Stimulated activated CD8-positive, alpha-beta memory T cell treated with anti-CD3 and anti-CD28 coated beads, Interleukin-4, amount 100 ng/mL, for 1 hour (primary cell): ENCODE measurements at regions not wholly inside any gene's neighbourhood (a gene's known extent, or its start where the extent isn't known, plus 50 kb on each side); places are given as distances from the start of the nearest gene placed in this dataset.

Experiments
- DNase-seq, 2 donors: peaks; one replicate each; pipeline ENCODE4 v3.0.0-alpha.2; 2020; ENCODE audit warnings: low read depth in 2 of 2, low spot score in 1 of 2

- no peak for DNase-seq
Measured at GRCh38 chr2:16283071-16283850, 342.9 kb downstream of the MYCN start.

GRCh38 chr2:16282511-16282910, 342.2 kb downstream of the MYCN start:
- DNase-seq, result no peak

- DNase-seq, result no peak
Measured at GRCh38 chr2:16281451-16282335, 341.3 kb downstream of the MYCN start.

GRCh38 chr2:16280081-16280480, 339.7 kb downstream of the MYCN start:
- no peak for DNase-seq

GRCh38 chr2:16279641-16280040, 339.3 kb downstream of the MYCN start:
- DNase-seq, result no peak

GRCh38 chr2:16279201-16279570, 338.8 kb downstream of the MYCN start:
- no peak for DNase-seq

GRCh38 chr2:16278421-16279200, 338.3 kb downstream of the MYCN start:
- no peak for DNase-seq

- DNase-seq, result no peak
Measured at GRCh38 chr2:16277117-16277516, 336.8 kb downstream of the MYCN start.

- DNase-seq, result no peak
Measured at GRCh38 chr2:16275661-16276060, 335.3 kb downstream of the MYCN start.

- no peak for DNase-seq
Measured at GRCh38 chr2:16275131-16275530, 334.8 kb downstream of the MYCN start.

GRCh38 chr2:16273111-16273510, 332.8 kb downstream of the MYCN start:
- no peak for DNase-seq

- DNase-seq, result no peak
Measured at GRCh38 chr2:16272038-16272788, 331.9 kb downstream of the MYCN start.

GRCh38 chr2:16271231-16271896, 331.0 kb downstream of the MYCN start:
- DNase-seq, result no peak

GRCh38 chr2:16270441-16270840, 330.1 kb downstream of the MYCN start:
- no peak for DNase-seq

GRCh38 chr2:16268301-16269000, 328.1 kb downstream of the MYCN start:
- no peak for DNase-seq

- DNase-seq, result no peak
Measured at GRCh38 chr2:16266571-16266970, 326.2 kb downstream of the MYCN start.

- DNase-seq, result no peak
Measured at GRCh38 chr2:16264931-16265540, 324.7 kb downstream of the MYCN start.

- DNase-seq, result no peak
Measured at GRCh38 chr2:16264491-16264890, 324.1 kb downstream of the MYCN start.

- DNase-seq, result no peak
Measured at GRCh38 chr2:16263241-16263890, 323.0 kb downstream of the MYCN start.
